Endothelial cell of umbilical vein (primary cell): ENCODE measurements at regions not wholly inside any gene's neighbourhood (a gene's known extent, or its start where the extent isn't known, plus 50 kb on each side); places are given as distances from the start of the nearest gene placed in this dataset.

Experiments
- BruUV-seq: library from RNA; stranded (reverse); fragments of 400-500 nt; replicated peaks from 2 replicates; lab custom pipeline; 2021; lab: Mats Ljungman, UMichigan
- CTCF ChIA-PET: fragments of 300-600, 350-600 bp; sonication (Branson Sonifier 250); formaldehyde crosslinking; loops from one replicate; lab custom pipeline; 2021; ENCODE audit warnings: antibody characterized with exemption, inconsistent platforms; lab: Charles Lee
- POLR2A ChIA-PET: fragments of 300-600, 350-600 bp; sonication (Branson Sonifier 250); formaldehyde crosslinking; loops from one replicate; lab custom pipeline; 2021; ENCODE audit warnings: antibody characterized with exemption, inconsistent platforms; lab: Charles Lee
- DNase-seq: peaks from one replicate; pipeline ENCODE4 v3.0.0-alpha.2; 2011; ENCODE audit warnings: low read depth, low spot score
- FAIRE-seq: peaks from 2 replicates; lab custom pipeline; 2011; peaks lifted over from hg19 to GRCh38; lab: Jason Lieb, UNC
- H2AFZ ChIP-seq: 2 replicates; pipeline ENCODE4 v1.6.0; 2012; ENCODE audit warnings: low read depth, low read length, control low read depth, inconsistent platforms
- H3K27ac ChIP-seq: 2 replicates; pipeline ENCODE4 v1.5.1; 2011; ENCODE audit warnings: low read depth, mild to moderate bottlenecking, control low read depth, low read length, moderate library complexity; ENCODE audit not compliant: insufficient read depth
- H3K27me3 ChIP-seq, 2 experiments: 2 replicates each; pipeline versions ENCODE4 v1.6.0 to v1.6.1; 2011; ENCODE audit warnings: low read length in 2 of 2, mixed read lengths in 1 of 2; ENCODE audit not compliant: control insufficient read depth in 2 of 2, insufficient read depth in 2 of 2
- H3K36me3 ChIP-seq, 2 experiments: 2 replicates in 1 of 2; 3 replicates in 1 of 2; pipeline ENCODE4 v1.5.1; 2011; ENCODE audit warnings: low read length in 2 of 2, mild to moderate bottlenecking in 1 of 2, moderate library complexity in 1 of 2; ENCODE audit not compliant: control insufficient read depth in 2 of 2, insufficient read depth in 2 of 2; ENCODE audit errors: extremely low read depth in 1 of 2
- H3K4me1 ChIP-seq: 3 replicates; pipeline ENCODE4 v1.5.1; 2011; ENCODE audit warnings: mild to moderate bottlenecking, low read length; ENCODE audit not compliant: control insufficient read depth, insufficient read depth; ENCODE audit errors: extremely low read depth
- H3K4me2 ChIP-seq: 2 replicates; pipeline ENCODE4 v1.6.1; 2011; ENCODE audit warnings: low read length, control low read depth, mixed read lengths; ENCODE audit not compliant: insufficient read depth
- H3K4me3 ChIP-seq, 3 experiments: fragments of 200-600 bp in 1 of 3; sonication (generic), shearing (Covaris generic) in 1 of 3; replicated peaks in 1 of 3; 2 replicates each; pipeline ENCODE4 v1.5.1; 2011 to 2016; ENCODE audit warnings: control low read depth in 3 of 3, low read length in 3 of 3, mild to moderate bottlenecking in 2 of 3, inconsistent platforms in 1 of 3, low read depth in 1 of 3, moderate library complexity in 1 of 3; ENCODE audit not compliant: insufficient read depth in 1 of 3
- H3K79me2 ChIP-seq: 2 replicates; pipeline ENCODE4 v1.6.0; 2012; ENCODE audit warnings: low read length, inconsistent platforms; ENCODE audit not compliant: control insufficient read depth, insufficient read depth
- H3K9ac ChIP-seq: replicated peaks from 2 replicates; pipeline ENCODE3; 2011; ENCODE audit warnings: low read length, control low read depth; ENCODE audit not compliant: insufficient read depth; ENCODE audit errors: extremely low read depth
- H3K9me1 ChIP-seq: replicated peaks from 3 replicates; pipeline ENCODE4 v1.6.0; 2011; ENCODE audit warnings: mild to moderate bottlenecking, low read length; ENCODE audit not compliant: control insufficient read depth, insufficient read depth; ENCODE audit errors: extremely low read depth
- H3K9me3 ChIP-seq: replicated peaks from 2 replicates; pipeline ENCODE4 v1.5.1; 2012; ENCODE audit warnings: low read length, inconsistent platforms; ENCODE audit not compliant: control insufficient read depth, insufficient read depth
- H4K20me1 ChIP-seq: replicated peaks from 2 replicates; pipeline ENCODE3; 2011; ENCODE audit warnings: mild to moderate bottlenecking, low read length; ENCODE audit not compliant: control insufficient read depth, insufficient read depth; ENCODE audit errors: extremely low read depth
- CTCF ChIP-seq, 2 donors: IDR thresholded peaks; 1 replicate in 1 of 2; 2 replicates in 1 of 2; pipeline ENCODE4 v1.5.1; 2011; ENCODE audit warnings: low read length in 2 of 2, mild to moderate bottlenecking in 2 of 2, moderate library complexity in 2 of 2, control low read depth in 1 of 2, inconsistent platforms in 1 of 2, low read depth in 1 of 2; ENCODE audit not compliant: insufficient read depth in 1 of 2; ENCODE audit errors: extremely low read depth in 1 of 2
- EZH2 ChIP-seq: IDR thresholded peaks from 2 replicates; pipeline ENCODE4 v1.6.1; 2012; ENCODE audit warnings: borderline replicate concordance, low read depth, mild to moderate bottlenecking, moderate library complexity, low read length, inconsistent platforms; ENCODE audit not compliant: severe bottlenecking
- FOS ChIP-seq: IDR thresholded peaks from 2 replicates; pipeline ENCODE4 v1.6.1; 2011; ENCODE audit warnings: mild to moderate bottlenecking, low read length, moderate library complexity, borderline replicate concordance; ENCODE audit not compliant: insufficient read depth
- GATA2 ChIP-seq: IDR thresholded peaks from 2 replicates; pipeline ENCODE4 v1.7.0; 2011; ENCODE audit warnings: low read depth, mild to moderate bottlenecking, moderate library complexity, mixed read lengths, low read length; ENCODE audit not compliant: insufficient read length, insufficient read depth
- JUN ChIP-seq: IDR thresholded peaks from 2 replicates; pipeline ENCODE4 v1.6.1; 2011; ENCODE audit warnings: borderline replicate concordance, low read depth; ENCODE audit not compliant: insufficient read length, insufficient read depth
- MAX ChIP-seq: IDR thresholded peaks from 2 replicates; pipeline ENCODE4 v1.6.1; 2011; ENCODE audit not compliant: insufficient read depth, insufficient read length
- MYC ChIP-seq: IDR thresholded peaks from one replicate; pipeline ENCODE4 v1.6.1; 2011; ENCODE audit warnings: mild to moderate bottlenecking, low read depth, low read length
- POLR2A ChIP-seq: IDR thresholded peaks from 2 replicates; pipeline ENCODE4 v1.6.1; 2012; ENCODE audit warnings: low read depth, mild to moderate bottlenecking, control low read depth, low read length
- POLR2AphosphoS5 ChIP-seq: IDR thresholded peaks from 2 replicates; pipeline ENCODE4 v1.6.1; 2012; ENCODE audit warnings: low read depth, mild to moderate bottlenecking, control low read depth, low read length, moderate library complexity; ENCODE audit not compliant: insufficient read depth
- dilution Hi-C: fragments of 300-500 bp; cut with MboI; formaldehyde crosslinking; loops from one replicate; pipeline ENCODE4 v1.15.0; 2019; ENCODE audit warnings: low sequenced_read_pairs; ENCODE audit not compliant: extremely low pct_ligation_motif_present
- intact Hi-C: fragments of 100-400 bp; cut with micrococcal nuclease; formaldehyde crosslinking; loops from one replicate; pipeline ENCODE4 v1.10.0; 2022

- dilution Hi-C loops = no loop called here
- no peak overlapping the region for H3K4me3 ChIP-seq
- no peak overlapping the region for H3K4me2 ChIP-seq
- intact Hi-C loops = no loop called here
- H3K79me2 ChIP-seq = no peaks in the 10 kb centered on the region
- TF ChIP-seq FOS = no peak
- TF ChIP-seq EZH2 = no peak
- no peak for TF ChIP-seq MAX
- TF ChIP-seq POLR2AphosphoS5 = no peak
- no peak for TF ChIP-seq CTCF (IDR thresholded peaks at IDR 0.05; ENCODE audit: extremely low read depth in 1 of 2, insufficient read depth in 1 of 2, low read depth in 1 of 2, low read length in 2 of 2)
- no peak for TF ChIP-seq GATA2
- TF ChIP-seq MYC = no peak
- no peak for TF ChIP-seq POLR2A
- no peak for TF ChIP-seq JUN
- no peak overlapping the region for H2AFZ ChIP-seq
- no peak for DNase-seq
- H3K36me3 ChIP-seq = no peaks in the 10 kb centered on the region
- no TSS peak for BruUV-seq
- H3K4me1 ChIP-seq = no peaks in the 10 kb centered on the region
- FAIRE-seq = no peak
- H3K9ac ChIP-seq = no peak overlapping the region
- ChIA-PET CTCF (no interaction called here), POLR2A (no interaction called here)
- no peaks in the 10 kb centered on the region for H3K27me3 ChIP-seq
- H4K20me1 ChIP-seq = no peaks in the 10 kb centered on the region
- no peaks in the 10 kb centered on the region for H3K9me3 ChIP-seq
- H3K9me1 ChIP-seq = no peaks in the 10 kb centered on the region
- no peak overlapping the region for H3K27ac ChIP-seq
Measured at GRCh38 chr11:26106726-26107125, 225.2 kb upstream of the ANO3 start.
